T-helper 1 cell treated with Interleukin-12 subunit alpha and Interleukin-12 subunit beta and Interleukin-4 antibody, amounts not matched to agents 30 μg/mL and 1 μg/mL, for 36 hours (primary cell): ENCODE measurements at regions not wholly inside any gene's neighbourhood (a gene's known extent, or its start where the extent isn't known, plus 50 kb on each side); places are given as distances from the start of the nearest gene placed in this dataset.
"Not testable (repeated sequence)": the region's sequence is repeated elsewhere in the genome, so short reads cannot be mapped to it uniquely, and the experiment has no call there.

Experiments used
- H3K27ac Mint-ChIP-seq: one replicate; pipeline ENCODE4 v1.8.0; 2021; ENCODE audit warnings: mild to moderate bottlenecking, mixed read lengths
- H3K27me3 Mint-ChIP-seq: one replicate; pipeline ENCODE4 v1.8.0; 2021; ENCODE audit warnings: low read depth, mixed read lengths
- H3K36me3 Mint-ChIP-seq: one replicate; pipeline ENCODE4 v1.8.0; 2021; ENCODE audit warnings: low read depth, mixed read lengths
- H3K4me1 Mint-ChIP-seq: one replicate; pipeline ENCODE4 v1.8.0; 2021; ENCODE audit warnings: low read depth, mixed read lengths
- H3K4me3 Mint-ChIP-seq: one replicate; pipeline ENCODE4 v1.8.0; 2021; ENCODE audit warnings: mild to moderate bottlenecking, moderate library complexity, mixed read lengths
- H3K9me3 Mint-ChIP-seq: one replicate; pipeline ENCODE4 v1.8.0; 2021; ENCODE audit warnings: mixed read lengths

- Mint-ChIP-seq H3K36me3 (peaks cover 30% of the 10 kb centered on the region), H3K9me3 (no peaks in the 10 kb centered on the region), H3K4me3 (peak overlapping the region; percentile 96), H3K27ac (peak overlapping the region; percentile 98), H3K27me3 (peaks cover 6% of the 10 kb centered on the region), H3K4me1 (peaks cover 34% of the 10 kb centered on the region)
Measured at GRCh38 chr17:77087650-77088454, 52.9 kb upstream of the SEC14L1 start.

GRCh38 chr17:77088455-77089123 is 52.2 kb upstream of the SEC14L1 start:
- peak overlapping the region; percentile 96 for H3K4me3 Mint-ChIP-seq
- no peaks in the 10 kb centered on the region for H3K9me3 Mint-ChIP-seq
- peaks cover 35% of the 10 kb centered on the region for H3K36me3 Mint-ChIP-seq
- peaks cover 38% of the 10 kb centered on the region for H3K4me1 Mint-ChIP-seq
- peaks cover 6% of the 10 kb centered on the region for H3K27me3 Mint-ChIP-seq
- H3K27ac Mint-ChIP-seq, result peak overlapping the region; percentile 98

GRCh38 chr17:77089124-77089490 is 51.7 kb upstream of the SEC14L1 start:
- H3K4me1 Mint-ChIP-seq, result peaks cover 38% of the 10 kb centered on the region
- H3K27ac Mint-ChIP-seq, result peak overlapping the region; percentile 98
- H3K4me3 Mint-ChIP-seq, result peak overlapping the region; percentile 96
- H3K27me3 Mint-ChIP-seq, result peaks cover 6% of the 10 kb centered on the region
- no peaks in the 10 kb centered on the region for H3K9me3 Mint-ChIP-seq
- peaks cover 35% of the 10 kb centered on the region for H3K36me3 Mint-ChIP-seq

GRCh38 chr17:77089949-77090348 is 50.8 kb upstream of the SEC14L1 start:
- Mint-ChIP-seq H3K36me3 (peaks cover 39% of the 10 kb centered on the region), H3K4me3 (peak overlapping the region; percentile 96), H3K4me1 (peaks cover 40% of the 10 kb centered on the region)
- not testable (repeated sequence) for H3K27me3 Mint-ChIP-seq, H3K27ac Mint-ChIP-seq, H3K9me3 Mint-ChIP-seq

DNA sequence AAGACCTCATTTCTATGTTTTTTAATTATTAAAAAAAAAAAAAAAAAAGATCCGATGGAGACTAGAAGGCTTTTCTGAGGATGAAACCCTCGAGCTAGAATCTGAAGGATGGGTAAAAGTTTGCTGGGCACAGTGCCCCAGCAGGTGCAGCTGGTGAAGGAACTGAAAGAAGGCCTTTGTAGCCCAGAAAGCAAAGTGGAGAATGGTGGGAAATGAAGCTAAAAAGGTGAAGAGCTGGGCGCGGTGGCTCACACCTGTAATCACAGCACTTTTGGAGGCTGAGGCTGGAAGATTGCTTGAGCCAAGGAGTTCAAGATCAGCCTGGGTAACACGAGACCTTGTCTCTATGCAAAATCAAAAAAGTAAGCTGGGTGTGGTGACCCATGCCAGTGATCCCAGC is 50.3 kb upstream of the SEC14L1 start:
- H3K27ac Mint-ChIP-seq, result no peak overlapping the region
- H3K9me3 Mint-ChIP-seq, result no peaks in the 10 kb centered on the region
- H3K36me3 Mint-ChIP-seq, result peaks cover 41% of the 10 kb centered on the region
- peak overlapping the region; percentile 51 for H3K4me3 Mint-ChIP-seq
- H3K27me3 Mint-ChIP-seq, result peaks cover 6% of the 10 kb centered on the region
- peaks cover 42% of the 10 kb centered on the region for H3K4me1 Mint-ChIP-seq
